ENCODE measurements at regions not wholly inside any gene's neighbourhood (a gene's known extent, or its start where the extent isn't known, plus 50 kb on each side); places are given as distances from the start of the nearest gene placed in this dataset.
"Not testable (repeated sequence)": the region's sequence is repeated elsewhere in the genome, so short reads cannot be mapped to it uniquely, and the experiment has no call there.

DNA sequence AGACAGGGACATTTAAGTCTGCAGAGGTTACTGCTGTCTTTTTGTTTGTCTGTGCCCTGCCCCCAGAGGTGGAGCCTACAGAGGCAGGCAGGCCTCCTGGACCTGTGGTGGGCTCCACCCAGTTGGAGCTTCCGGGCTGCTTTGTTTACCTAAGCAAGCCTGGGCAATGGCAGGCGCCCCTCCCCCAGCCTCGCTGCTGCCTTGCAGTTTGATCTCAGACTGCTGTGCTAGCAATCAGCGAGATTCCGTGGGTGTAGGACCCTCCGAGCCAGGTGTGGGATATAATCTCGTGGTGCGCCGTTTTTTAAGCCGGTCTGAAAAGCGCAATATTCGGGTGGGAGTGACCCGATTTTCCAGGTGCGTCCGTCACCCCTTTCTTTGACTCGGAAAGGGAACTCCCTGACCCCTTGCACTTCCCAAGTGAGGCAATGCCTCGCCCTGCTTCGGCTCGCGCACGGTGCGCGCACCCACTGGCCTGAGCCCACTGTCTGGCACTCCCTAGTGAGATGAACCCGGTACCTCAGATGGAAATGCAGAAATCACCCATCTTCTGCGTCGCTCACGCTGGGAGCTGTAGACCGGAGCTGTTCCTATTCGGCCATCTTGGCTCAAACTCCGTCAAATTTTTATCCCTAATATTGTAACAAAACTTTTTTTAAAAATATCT lies 101.2 kb upstream of the CPHXL start:
- not testable (repeated sequence) for TF ChIP-seq EZH2 (IDR thresholded peaks at IDR 0.05; ENCODE audit: borderline replicate concordance, insufficient read depth, low read depth, low read length, poor library complexity, severe bottlenecking)
- TF ChIP-seq, protein P1, sequence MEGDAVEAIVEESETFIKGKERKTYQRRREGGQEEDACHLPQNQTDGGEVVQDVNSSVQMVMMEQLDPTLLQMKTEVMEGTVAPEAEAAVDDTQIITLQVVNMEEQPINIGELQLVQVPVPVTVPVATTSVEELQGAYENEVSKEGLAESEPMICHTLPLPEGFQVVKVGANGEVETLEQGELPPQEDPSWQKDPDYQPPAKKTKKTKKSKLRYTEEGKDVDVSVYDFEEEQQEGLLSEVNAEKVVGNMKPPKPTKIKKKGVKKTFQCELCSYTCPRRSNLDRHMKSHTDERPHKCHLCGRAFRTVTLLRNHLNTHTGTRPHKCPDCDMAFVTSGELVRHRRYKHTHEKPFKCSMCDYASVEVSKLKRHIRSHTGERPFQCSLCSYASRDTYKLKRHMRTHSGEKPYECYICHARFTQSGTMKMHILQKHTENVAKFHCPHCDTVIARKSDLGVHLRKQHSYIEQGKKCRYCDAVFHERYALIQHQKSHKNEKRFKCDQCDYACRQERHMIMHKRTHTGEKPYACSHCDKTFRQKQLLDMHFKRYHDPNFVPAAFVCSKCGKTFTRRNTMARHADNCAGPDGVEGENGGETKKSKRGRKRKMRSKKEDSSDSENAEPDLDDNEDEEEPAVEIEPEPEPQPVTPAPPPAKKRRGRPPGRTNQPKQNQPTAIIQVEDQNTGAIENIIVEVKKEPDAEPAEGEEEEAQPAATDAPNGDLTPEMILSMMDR (IDR thresholded peaks at IDR 0.05) = not testable (repeated sequence)

Data from B cell (primary cell).